Fibroblast of lung (primary cell): ENCODE measurements at regions not wholly inside any gene's neighbourhood (a gene's known extent, or its start where the extent isn't known, plus 50 kb on each side); places are given as distances from the start of the nearest gene placed in this dataset.
A peak's percentile ranks its signal among the peaks of the same experiment; 100 is the strongest.

Experiments used
- DNase-seq, 2 donors: peaks; one replicate each; pipeline versions ENCODE4 v3.0.0 to v3.0.0-alpha.2; 2010; ENCODE audit warnings: low read depth in 2 of 2
- H2AFZ ChIP-seq: 2 replicates; pipeline ENCODE4 v1.5.1; 2012; ENCODE audit warnings: low read length, control low read depth, inconsistent platforms
- H3K27ac ChIP-seq: 2 replicates; pipeline ENCODE4 v1.5.1; 2011; ENCODE audit warnings: low read length, control low read depth; ENCODE audit not compliant: insufficient read depth
- H3K27me3 ChIP-seq: 2 replicates; pipeline ENCODE4 v1.5.1; 2011; ENCODE audit warnings: mild to moderate bottlenecking, low read length; ENCODE audit not compliant: control insufficient read depth, insufficient read depth
- H3K36me3 ChIP-seq: 2 replicates; pipeline ENCODE4 v1.5.1; 2011; ENCODE audit warnings: low read length; ENCODE audit not compliant: control insufficient read depth, insufficient read depth
- H3K4me1 ChIP-seq: 2 replicates; pipeline ENCODE4 v1.5.1; 2011; ENCODE audit warnings: low read length; ENCODE audit not compliant: control insufficient read depth, insufficient read depth; ENCODE audit errors: extremely low read depth
- H3K4me2 ChIP-seq: 2 replicates; pipeline ENCODE4 v1.5.1; 2011; ENCODE audit warnings: low read length, control low read depth; ENCODE audit not compliant: insufficient read depth; ENCODE audit errors: extremely low read depth
- H3K4me3 ChIP-seq, 4 experiments: fragments of 200-600 bp in 1 of 4; sonication (generic) in 1 of 4; replicated peaks in 1 of 4; 2 replicates each; pipeline ENCODE4 v1.5.1; 2011 to 2016; ENCODE audit warnings: low read length in 4 of 4, low read depth in 3 of 4, mild to moderate bottlenecking in 3 of 4, control low read depth in 2 of 4, inconsistent platforms in 1 of 4, mixed read lengths in 1 of 4; ENCODE audit not compliant: insufficient read depth in 1 of 4; ENCODE audit errors: control extremely low read depth in 1 of 4
- H3K79me2 ChIP-seq: 2 replicates; pipeline ENCODE4 v1.5.1; 2012; ENCODE audit warnings: mild to moderate bottlenecking, low read length, inconsistent platforms; ENCODE audit not compliant: control insufficient read depth, insufficient read depth
- H3K9ac ChIP-seq: 2 replicates; pipeline ENCODE4 v1.5.1; 2011; ENCODE audit warnings: mild to moderate bottlenecking, low read length, control low read depth; ENCODE audit not compliant: insufficient read depth
- H3K9me3 ChIP-seq: 2 replicates; pipeline ENCODE4 v1.5.1; 2012; ENCODE audit warnings: low read depth, low read length; ENCODE audit not compliant: control insufficient read depth, insufficient read depth
- H4K20me1 ChIP-seq: 2 replicates; pipeline ENCODE4 v1.5.1; 2011; ENCODE audit warnings: low read length; ENCODE audit not compliant: control insufficient read depth, insufficient read depth; ENCODE audit errors: extremely low read depth
- CTCF ChIP-seq, 2 donors: IDR thresholded peaks in 1 of 2; conservative IDR thresholded peaks in 1 of 2; 1 replicate in 1 of 2; 2 replicates in 1 of 2; pipeline ENCODE4 v1.5.1; 2011 to 2012; ENCODE audit warnings: low read length in 2 of 2, control low read depth in 1 of 2, inconsistent platforms in 1 of 2, low read depth in 1 of 2, mild to moderate bottlenecking in 1 of 2
- EZH2 ChIP-seq: IDR thresholded peaks from 2 replicates; pipeline ENCODE4 v1.5.1; 2012; ENCODE audit warnings: low read length, control low read depth, mild to moderate bottlenecking; ENCODE audit errors: missing control alignments

- H3K27ac ChIP-seq = no peak overlapping the region
- H3K9ac ChIP-seq = no peak overlapping the region
- TF ChIP-seq CTCF (conservative IDR thresholded peaks at IDR 0.05 in 1 of 2, IDR thresholded peaks at IDR 0.05 in 1 of 2; ENCODE audit: low read depth in 1 of 2, low read length in 2 of 2) = peak; percentile 30 to 43
- TF ChIP-seq EZH2 = no peak
- H3K4me3 ChIP-seq = no peak overlapping the region
- peak; percentile 37 to 46 for DNase-seq
- no peaks in the 10 kb centered on the region for H3K27me3 ChIP-seq
- H3K4me1 ChIP-seq = no peaks in the 10 kb centered on the region
- H3K79me2 ChIP-seq = no peaks in the 10 kb centered on the region
- H3K4me2 ChIP-seq = no peak overlapping the region
- H3K36me3 ChIP-seq = no peaks in the 10 kb centered on the region
- no peaks in the 10 kb centered on the region for H4K20me1 ChIP-seq
- H3K9me3 ChIP-seq = no peaks in the 10 kb centered on the region
- H2AFZ ChIP-seq = no peak overlapping the region
Observed at GRCh38 chr2:150548527-150548926, 61.1 kb upstream of the RND3 start.

GRCh38 chr2:150545916-150546315, 58.4 kb upstream of the RND3 start:
- TF ChIP-seq EZH2 (no peak), CTCF (conservative IDR thresholded peaks at IDR 0.05 in 1 of 2, IDR thresholded peaks at IDR 0.05 in 1 of 2; ENCODE audit: low read depth in 1 of 2, low read length in 2 of 2) (no peak)
- no peaks in the 10 kb centered on the region for H3K9me3 ChIP-seq

GRCh38 chr2:150544731-150545130, 57.3 kb upstream of the RND3 start:
- no peaks in the 10 kb centered on the region for H3K9me3 ChIP-seq
- H3K4me2 ChIP-seq = no peak overlapping the region
- H3K27ac ChIP-seq = no peak overlapping the region
- no peaks in the 10 kb centered on the region for H3K36me3 ChIP-seq
- no peaks in the 10 kb centered on the region for H3K4me1 ChIP-seq
- H3K79me2 ChIP-seq = no peaks in the 10 kb centered on the region
- H2AFZ ChIP-seq = no peak overlapping the region
- no peak for DNase-seq
- no peaks in the 10 kb centered on the region for H4K20me1 ChIP-seq
- no peak overlapping the region for H3K9ac ChIP-seq
- no peaks in the 10 kb centered on the region for H3K27me3 ChIP-seq
- no peak overlapping the region for H3K4me3 ChIP-seq
- TF ChIP-seq CTCF (conservative IDR thresholded peaks at IDR 0.05 in 1 of 2, IDR thresholded peaks at IDR 0.05 in 1 of 2; ENCODE audit: low read depth in 1 of 2, low read length in 2 of 2) (no peak), EZH2 (no peak)

More at GRCh38 chr2:150545916-150546315, 58.4 kb upstream of the RND3 start:
- no peaks in the 10 kb centered on the region for H3K4me1 ChIP-seq
- no peaks in the 10 kb centered on the region for H3K79me2 ChIP-seq
- H3K27me3 ChIP-seq = no peaks in the 10 kb centered on the region
- no peak overlapping the region for H3K4me2 ChIP-seq
- H3K4me3 ChIP-seq = no peak overlapping the region
- DNase-seq = no peak
- no peak overlapping the region for H2AFZ ChIP-seq
- H3K27ac ChIP-seq = no peak overlapping the region
- H4K20me1 ChIP-seq = no peaks in the 10 kb centered on the region
- H3K36me3 ChIP-seq = no peaks in the 10 kb centered on the region
- no peak overlapping the region for H3K9ac ChIP-seq
